HFF-Myc (cell line): ENCODE measurements at regions not wholly inside any gene's neighbourhood (a gene's known extent, or its start where the extent isn't known, plus 50 kb on each side); places are given as distances from the start of the nearest gene placed in this dataset.

Source experiments
- DNase-seq: peaks from one replicate; pipeline ENCODE4 v3.0.0-alpha.2; 2011; ENCODE audit warnings: low read depth; ENCODE audit errors: extremely low read depth
- H3K4me3 ChIP-seq: replicated peaks from 2 replicates; pipeline ENCODE4 v1.5.1; 2011; ENCODE audit warnings: low read depth, mild to moderate bottlenecking, control low read depth, low read length
- TF ChIP-seq, protein P1 (sequence below): IDR thresholded peaks from 2 replicates; pipeline ENCODE4 v1.5.1; 2012; ENCODE audit warnings: mild to moderate bottlenecking, low read depth, low read length, control low read depth; ENCODE audit errors: missing control alignments

DNA sequence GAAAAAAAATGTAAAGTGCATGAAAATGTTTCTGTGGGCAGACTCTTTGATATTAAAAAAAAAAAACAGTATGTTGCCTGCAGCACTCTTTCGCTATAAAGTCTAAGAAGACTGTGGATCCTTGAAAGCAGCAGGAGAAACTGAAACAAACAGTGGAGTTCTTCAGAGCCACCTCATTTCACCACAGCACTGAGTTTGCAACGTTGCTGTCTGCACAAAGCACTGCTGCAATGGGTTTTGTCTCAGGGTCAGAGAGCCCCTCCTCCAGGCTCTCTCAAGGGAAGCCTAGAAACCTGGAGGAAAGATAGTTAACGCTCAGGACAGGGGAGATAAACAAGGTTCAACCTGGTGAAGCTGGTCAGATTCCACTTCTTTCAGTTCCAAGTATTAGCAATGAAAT is 248.7 kb downstream of the EFNB2 start:
- TF ChIP-seq, protein P1, sequence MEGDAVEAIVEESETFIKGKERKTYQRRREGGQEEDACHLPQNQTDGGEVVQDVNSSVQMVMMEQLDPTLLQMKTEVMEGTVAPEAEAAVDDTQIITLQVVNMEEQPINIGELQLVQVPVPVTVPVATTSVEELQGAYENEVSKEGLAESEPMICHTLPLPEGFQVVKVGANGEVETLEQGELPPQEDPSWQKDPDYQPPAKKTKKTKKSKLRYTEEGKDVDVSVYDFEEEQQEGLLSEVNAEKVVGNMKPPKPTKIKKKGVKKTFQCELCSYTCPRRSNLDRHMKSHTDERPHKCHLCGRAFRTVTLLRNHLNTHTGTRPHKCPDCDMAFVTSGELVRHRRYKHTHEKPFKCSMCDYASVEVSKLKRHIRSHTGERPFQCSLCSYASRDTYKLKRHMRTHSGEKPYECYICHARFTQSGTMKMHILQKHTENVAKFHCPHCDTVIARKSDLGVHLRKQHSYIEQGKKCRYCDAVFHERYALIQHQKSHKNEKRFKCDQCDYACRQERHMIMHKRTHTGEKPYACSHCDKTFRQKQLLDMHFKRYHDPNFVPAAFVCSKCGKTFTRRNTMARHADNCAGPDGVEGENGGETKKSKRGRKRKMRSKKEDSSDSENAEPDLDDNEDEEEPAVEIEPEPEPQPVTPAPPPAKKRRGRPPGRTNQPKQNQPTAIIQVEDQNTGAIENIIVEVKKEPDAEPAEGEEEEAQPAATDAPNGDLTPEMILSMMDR: no peak
- H3K4me3 ChIP-seq: no peak overlapping the region
- DNase-seq: no peak

DNA sequence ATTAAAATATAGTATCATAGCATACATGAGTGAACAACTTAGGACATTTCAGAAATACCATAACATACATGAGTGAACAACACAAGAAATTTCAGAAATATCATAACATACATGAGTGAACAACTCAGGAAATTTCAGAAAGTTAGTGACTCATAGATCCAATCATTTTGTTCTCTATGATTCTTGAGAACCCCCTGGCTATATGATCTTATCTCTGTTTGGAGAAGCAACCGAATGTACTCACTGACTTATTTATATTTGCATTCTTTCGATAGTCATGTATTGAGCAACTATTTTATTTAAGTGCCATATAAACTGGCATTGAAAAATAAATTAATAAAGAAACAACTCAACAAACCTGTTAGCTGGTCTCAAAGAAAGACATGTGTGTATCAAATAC is 251.1 kb downstream of the EFNB2 start:
- DNase-seq: no peak
- no peak overlapping the region for H3K4me3 ChIP-seq
- TF ChIP-seq, protein P1: no peak

DNA sequence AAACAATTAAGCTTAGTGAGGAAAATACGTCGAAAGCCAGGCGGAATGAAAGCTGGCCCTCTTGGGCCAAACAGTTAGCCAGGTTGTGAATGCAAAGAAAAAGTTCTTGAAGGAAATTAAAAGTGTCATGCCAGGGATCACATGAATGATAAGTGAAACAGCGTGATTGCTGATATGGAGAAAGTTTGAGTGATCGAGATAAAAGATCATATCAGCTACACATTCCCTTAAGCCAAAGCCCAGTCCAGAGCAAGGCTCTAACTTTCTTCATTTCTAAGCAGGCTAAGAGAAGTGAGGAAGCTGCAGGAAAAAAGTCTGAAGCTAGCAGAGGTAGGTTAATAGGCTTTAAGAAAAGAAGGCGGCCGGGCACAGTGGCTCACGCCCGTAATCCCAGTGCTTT is 254.0 kb downstream of the EFNB2 start:
- TF ChIP-seq, protein P1: no peak
- H3K4me3 ChIP-seq: no peak overlapping the region
- DNase-seq: no peak

DNA sequence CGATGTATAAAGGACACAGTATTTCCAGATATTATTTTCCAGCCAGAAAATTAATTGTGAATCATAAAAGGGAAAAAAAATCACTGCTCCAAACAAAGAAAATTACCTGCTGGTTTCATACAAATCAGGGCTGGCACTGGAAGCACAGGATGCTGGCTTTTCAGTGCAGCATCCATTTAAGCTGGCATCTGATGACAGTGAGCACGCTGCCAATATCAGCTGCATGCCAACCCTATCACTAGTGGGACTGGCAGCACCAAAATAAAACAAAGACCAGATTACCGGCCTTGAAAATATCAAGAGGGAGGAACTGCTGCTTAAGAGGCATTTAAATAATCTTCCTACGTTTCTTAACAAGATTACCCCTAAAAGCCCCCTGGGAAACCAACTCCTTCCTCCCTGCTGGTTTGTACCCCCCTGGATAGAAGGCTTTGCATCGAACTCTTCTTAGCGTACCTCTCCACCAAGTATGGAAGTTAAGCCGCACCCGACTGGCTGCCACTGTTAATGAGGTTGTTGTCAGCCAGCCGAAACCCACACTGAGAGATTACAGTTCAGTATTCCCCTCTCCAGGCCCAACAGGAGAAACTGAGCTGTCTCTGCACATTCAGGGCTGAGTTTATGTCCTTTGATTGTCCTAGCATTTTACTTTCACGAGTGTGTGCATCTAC is 257.8 kb downstream of the EFNB2 start:
- no peak for DNase-seq
- TF ChIP-seq, protein P1: no peak
- no peak overlapping the region for H3K4me3 ChIP-seq

DNA sequence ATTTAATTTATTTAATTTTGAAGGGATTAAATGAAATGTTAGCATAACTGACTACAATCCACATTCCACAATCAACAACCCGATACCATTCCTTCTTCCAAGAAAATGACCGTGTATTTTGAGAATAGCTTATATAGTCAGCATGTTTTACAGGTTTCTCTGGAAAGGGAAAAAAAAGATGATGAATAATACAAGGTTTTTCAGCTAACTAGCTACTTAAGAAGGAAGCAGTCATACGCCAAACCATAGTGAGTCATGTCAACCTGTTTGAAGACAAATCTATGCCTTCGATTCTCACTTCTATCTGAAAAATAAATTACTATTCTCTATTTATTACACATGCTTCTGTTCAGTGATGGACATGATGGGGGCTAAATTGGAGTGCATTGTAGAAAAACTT is 258.6 kb downstream of the EFNB2 start:
- TF ChIP-seq, protein P1: no peak
- no peak overlapping the region for H3K4me3 ChIP-seq
- DNase-seq: no peak

DNA sequence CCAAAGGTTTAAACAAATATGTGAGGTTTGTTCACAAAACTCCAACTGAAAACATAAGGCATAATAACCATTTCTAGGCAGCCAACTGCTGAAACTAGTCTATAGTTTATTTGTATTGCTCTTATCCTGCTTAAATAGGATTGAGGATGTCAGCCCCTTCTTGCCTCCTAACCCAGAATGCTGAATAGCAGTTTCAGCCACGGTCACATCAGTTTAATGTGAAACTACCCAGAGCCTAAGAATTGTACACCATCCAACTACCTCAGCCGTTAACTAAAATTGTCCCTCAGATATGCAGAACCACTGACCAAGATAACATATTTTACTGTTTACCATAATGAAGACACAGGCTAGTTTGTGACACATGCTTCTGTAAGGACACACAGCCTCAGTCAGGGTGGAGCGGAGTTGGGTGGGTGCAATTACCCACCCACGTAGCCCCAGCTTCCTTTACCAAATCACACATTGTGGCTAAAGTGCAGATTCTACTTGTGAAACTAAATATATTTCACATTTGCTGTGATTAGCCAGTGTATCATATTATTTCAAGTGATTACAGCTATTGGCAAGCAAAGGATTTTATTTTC is 259.9 kb downstream of the EFNB2 start:
- TF ChIP-seq, protein P1: no peak
- H3K4me3 ChIP-seq: no peak overlapping the region
- DNase-seq: no peak
